Activated CD4-positive, alpha-beta T cell treated with anti-CD3 and anti-CD28 coated beads, Interleukin-2, Interleukin-6, amounts not matched to agents 100 ng/mL and 50 ng/mL, durations not matched to agents 16 hours and 8 hours (primary cell): ENCODE measurements at regions not wholly inside any gene's neighbourhood (a gene's known extent, or its start where the extent isn't known, plus 50 kb on each side); places are given as distances from the start of the nearest gene placed in this dataset.

Source experiments
- DNase-seq: peaks from one replicate; pipeline ENCODE4 v3.0.0-alpha.2; 2020

- no peak for DNase-seq
Measured at GRCh38 chr21:16979574-16979973, 533.3 kb upstream of the CXADR start.

GRCh38 chr21:16983420-16983819, 529.4 kb upstream of the CXADR start:
- DNase-seq, result no peak

GRCh38 chr21:16992448-16992847, 520.4 kb upstream of the CXADR start:
- DNase-seq, result no peak

GRCh38 chr21:16993416-16994038, 519.3 kb upstream of the CXADR start:
- DNase-seq, result no peak

- DNase-seq, result no peak
Measured at GRCh38 chr21:17002594-17003257, 510.1 kb upstream of the CXADR start.

- DNase-seq, result no peak
Measured at GRCh38 chr21:17003258-17003615, 509.6 kb upstream of the CXADR start.

GRCh38 chr21:17003763-17004373, 509.0 kb upstream of the CXADR start:
- DNase-seq, result no peak

- DNase-seq, result no peak
Measured at GRCh38 chr21:17032141-17032655, 480.6 kb upstream of the CXADR start.

GRCh38 chr21:17044696-17045095, 468.1 kb upstream of the CXADR start:
- no peak for DNase-seq

GRCh38 chr21:17045214-17045853, 467.5 kb upstream of the CXADR start:
- peak; percentile 0 for DNase-seq

GRCh38 chr21:17048974-17049373, 463.9 kb upstream of the CXADR start:
- DNase-seq, result no peak

GRCh38 chr21:17050156-17050555, 462.7 kb upstream of the CXADR start:
- no peak for DNase-seq

GRCh38 chr21:17050646-17051045, 462.2 kb upstream of the CXADR start:
- no peak for DNase-seq

GRCh38 chr21:17051054-17051453, 461.8 kb upstream of the CXADR start:
- no peak for DNase-seq

GRCh38 chr21:17053321-17053720, 459.5 kb upstream of the CXADR start:
- no peak for DNase-seq

GRCh38 chr21:17059936-17060335, 452.9 kb upstream of the CXADR start:
- no peak for DNase-seq

- no peak for DNase-seq
Measured at GRCh38 chr21:17066006-17066405, 446.8 kb upstream of the CXADR start.

- DNase-seq, result no peak
Measured at GRCh38 chr21:17071093-17071492, 441.8 kb upstream of the CXADR start.

GRCh38 chr21:17081193-17081592, 431.6 kb upstream of the CXADR start:
- DNase-seq, result no peak

GRCh38 chr21:17082843-17083483, 429.9 kb upstream of the CXADR start:
- no peak for DNase-seq

GRCh38 chr21:17085707-17086106, 427.1 kb upstream of the CXADR start:
- DNase-seq, result no peak

- DNase-seq, result no peak
Measured at GRCh38 chr21:17088500-17088899, 424.3 kb upstream of the CXADR start.

- DNase-seq, result no peak
Measured at GRCh38 chr21:17089091-17089491, 423.8 kb upstream of the CXADR start.
